Putamen (tissue), 1 donor: ENCODE measurements at regions not wholly inside any gene's neighbourhood (a gene's known extent, or its start where the extent isn't known, plus 50 kb on each side); places are given as distances from the start of the nearest gene placed in this dataset.
"Not testable (repeated sequence)": the region's sequence is repeated elsewhere in the genome, so short reads cannot be mapped to it uniquely, and the experiment has no call there.

Experiments
- DNase-seq: peaks from one replicate; pipeline ENCODE4 v3.0.0-alpha.2; 2016; ENCODE audit warnings: low spot score

GRCh38 chr11:19433367-19433766, 192.6 kb upstream of the E2F8 start:
- DNase-seq, result no peak

GRCh38 chr11:19432370-19433061, 191.8 kb upstream of the E2F8 start:
- no peak for DNase-seq

- DNase-seq, result no peak
These were observed 190.1 kb upstream of the E2F8 start for GRCh38 chr11:19430754-19431398.

DNA sequence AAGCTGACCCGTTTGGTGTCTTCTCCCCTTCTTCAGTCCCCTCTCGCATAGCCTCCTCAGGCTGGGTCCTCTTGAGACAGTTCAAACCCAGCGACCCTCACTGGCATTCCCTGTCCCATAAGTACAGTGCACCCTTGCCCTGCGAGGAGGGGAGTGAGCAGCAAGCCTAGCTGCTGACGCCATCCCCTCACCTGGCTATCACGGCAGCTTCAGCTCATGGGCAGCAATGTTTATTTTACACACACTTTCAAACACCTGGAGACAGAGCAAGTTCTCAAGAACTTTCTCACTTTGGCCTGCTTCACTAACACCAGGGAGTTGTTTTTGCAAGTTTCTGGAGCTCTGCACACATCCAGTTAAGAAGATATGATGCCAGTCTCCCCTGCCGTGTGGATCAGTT, 189.6 kb upstream of the E2F8 start:
- DNase-seq, result no peak

DNA sequence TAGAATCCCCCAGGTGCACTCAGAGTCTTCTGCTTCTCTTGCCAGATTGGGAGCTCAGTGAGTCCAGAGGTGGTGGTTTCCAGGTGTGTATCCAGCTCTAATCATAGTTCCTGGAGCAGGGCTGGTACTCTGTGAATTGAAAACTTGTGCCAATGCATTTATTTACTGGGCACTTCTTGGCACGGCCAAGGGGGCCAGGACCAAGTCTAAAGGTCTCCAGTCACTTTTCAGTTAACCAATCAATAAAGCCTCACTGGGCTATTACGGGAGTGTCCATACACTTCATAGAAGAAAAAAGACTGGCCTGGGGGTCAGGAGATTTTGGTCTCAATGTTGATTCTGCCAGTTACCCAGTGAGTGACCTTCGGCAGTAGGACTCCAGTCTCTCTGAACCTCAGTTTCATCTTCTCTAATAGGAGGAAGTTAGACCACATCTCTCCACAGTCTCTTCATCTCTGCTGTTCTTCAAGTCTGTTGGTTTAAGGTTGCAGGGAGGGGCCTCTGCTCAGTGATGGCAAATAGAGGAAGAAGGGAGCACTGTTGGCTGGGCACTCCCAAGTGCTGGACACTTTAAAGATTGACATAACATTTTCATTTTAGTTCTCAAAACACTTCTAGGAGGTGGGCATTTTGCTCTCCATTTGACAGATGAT, 188.5 kb upstream of the E2F8 start:
- DNase-seq, result no peak

DNA sequence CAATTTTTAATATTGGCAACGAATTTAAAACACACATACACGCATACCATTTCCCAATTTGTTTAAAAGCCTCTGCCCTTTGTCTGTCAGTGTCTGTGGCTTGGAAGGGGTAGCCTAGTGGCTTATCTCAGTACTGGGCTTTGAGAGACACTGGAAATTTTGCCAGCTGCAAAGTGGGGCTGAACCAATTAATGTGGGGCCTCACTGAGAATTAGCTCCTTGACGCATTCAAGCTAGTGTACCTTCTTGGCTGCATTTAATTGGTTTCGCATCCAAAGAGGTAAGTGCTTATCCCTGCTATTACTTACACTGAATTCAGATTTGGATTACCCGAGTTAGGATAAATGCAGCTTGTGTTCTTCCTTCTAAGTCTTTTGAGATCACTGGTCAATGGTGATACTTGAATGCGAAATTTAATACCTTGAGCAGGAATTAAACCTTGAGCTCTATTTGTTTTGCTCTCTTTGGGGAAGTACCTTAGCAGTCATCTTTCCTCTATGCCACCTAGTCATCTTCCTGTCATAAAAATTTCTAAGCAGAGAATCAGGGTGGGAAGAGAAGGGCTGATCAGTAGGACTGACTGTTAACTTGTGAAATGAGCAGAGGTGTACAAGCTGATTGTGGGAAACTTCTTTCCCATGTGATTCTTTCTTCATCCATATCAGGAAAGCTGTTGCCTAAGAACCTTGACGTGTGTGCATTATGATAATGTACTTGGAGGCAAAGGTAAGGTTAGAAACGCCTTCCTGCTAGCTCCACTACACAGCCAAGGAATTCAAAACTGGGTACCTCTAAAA, 187.7 kb upstream of the E2F8 start:
- no peak for DNase-seq

DNA sequence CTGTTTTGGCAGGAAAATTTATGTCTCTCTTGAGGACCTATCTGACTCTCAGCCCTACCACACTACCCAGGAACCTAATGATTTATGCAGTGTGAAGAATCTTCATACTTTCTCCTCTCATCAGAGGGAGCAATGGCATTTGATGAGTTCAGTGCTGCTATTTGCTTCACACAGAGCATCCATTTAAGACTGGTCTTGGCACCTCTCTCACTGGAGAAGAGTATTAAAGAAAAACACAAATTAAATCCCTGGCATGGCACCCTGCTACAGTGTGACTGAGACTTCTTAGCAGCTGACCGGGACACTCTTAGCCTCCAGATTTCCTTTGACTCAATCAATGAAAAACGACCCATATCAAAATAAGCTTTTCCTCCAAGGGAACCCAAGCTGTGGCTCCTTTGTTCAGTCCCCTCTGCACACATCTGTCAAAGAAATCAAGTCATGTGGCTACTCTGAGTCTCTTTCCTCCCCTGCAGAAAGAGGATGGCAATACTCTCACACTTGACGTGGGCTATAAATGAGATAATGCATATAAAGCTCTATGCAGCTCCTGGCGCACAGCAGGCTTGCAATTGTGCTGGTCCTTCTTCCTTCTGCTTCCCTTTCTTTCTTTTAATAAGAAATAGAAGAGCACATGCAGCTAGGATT, 186.1 kb upstream of the E2F8 start:
- no peak for DNase-seq

GRCh38 chr11:19426011-19426755, 185.4 kb upstream of the E2F8 start:
- DNase-seq, result no peak

- no peak for DNase-seq
These were observed 181.5 kb upstream of the E2F8 start for GRCh38 chr11:19422276-19422675.

DNA sequence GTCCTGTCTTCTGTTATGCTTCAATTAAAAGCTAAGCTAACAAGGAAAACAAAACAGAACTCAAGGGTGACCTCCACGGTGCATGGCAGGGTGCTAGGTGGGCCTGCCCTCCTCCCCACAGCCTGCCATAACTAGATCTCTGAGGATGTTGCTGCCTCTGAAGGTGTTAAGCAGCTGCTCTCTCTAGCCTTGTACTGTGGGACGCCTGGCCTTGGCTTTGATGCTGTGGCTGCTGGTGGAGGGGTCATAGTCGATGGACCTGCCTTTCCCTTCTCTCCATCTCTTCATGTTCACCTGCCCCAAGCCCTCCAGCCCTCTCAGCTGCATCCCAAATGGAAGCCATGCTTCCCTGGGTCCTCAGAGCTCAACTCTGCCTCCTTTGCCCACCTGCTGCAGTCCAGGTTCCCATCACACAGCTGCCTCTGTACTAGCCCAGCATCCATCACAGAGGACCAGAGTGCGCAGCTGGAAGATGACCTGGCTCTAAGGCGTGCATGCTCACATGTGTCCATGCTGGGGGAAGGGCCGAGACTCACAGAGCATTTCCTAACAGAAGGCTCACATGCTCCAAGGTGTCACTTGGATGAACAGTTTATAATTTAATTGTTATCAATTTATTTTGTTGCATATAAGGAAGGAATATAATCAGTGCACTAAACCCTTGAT, 180.3 kb upstream of the E2F8 start:
- DNase-seq, result no peak

GRCh38 chr11:19419808-19420207, 179.1 kb upstream of the E2F8 start:
- DNase-seq, result no peak

DNA sequence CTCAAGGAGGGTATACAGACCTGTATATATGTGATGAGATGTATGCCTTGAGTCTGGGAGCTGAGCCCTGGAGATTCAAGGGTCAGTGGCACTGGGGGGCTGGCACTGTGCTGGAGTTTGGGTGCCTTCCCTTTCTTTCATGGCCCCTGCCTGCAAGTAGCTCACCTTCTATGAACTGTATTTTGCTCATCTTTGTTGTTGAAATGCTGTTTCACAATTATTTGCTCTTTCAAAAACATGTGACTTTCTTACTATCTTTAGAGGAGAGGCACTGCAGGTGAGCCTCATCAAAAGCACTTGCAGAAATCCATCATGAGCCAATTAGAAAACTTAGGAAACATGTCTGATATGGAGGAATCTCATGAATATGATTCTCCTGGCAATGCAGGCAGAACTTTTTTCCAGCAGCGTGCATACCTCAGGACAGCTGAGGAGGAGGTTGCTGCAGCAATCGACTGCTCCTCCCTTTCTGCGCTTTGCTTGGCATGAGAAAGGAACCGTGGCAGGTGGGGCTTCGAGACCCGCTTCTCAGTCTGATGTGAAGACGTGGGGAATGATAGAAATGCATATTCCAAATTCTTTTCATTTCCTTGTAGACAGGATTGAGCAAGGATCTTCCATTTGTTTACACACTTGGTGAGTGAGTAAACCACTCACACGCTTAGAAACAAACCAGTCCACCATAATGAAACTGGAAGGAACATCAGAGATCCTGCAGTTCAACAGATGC, 178.4 kb upstream of the E2F8 start:
- DNase-seq, result no peak

DNA sequence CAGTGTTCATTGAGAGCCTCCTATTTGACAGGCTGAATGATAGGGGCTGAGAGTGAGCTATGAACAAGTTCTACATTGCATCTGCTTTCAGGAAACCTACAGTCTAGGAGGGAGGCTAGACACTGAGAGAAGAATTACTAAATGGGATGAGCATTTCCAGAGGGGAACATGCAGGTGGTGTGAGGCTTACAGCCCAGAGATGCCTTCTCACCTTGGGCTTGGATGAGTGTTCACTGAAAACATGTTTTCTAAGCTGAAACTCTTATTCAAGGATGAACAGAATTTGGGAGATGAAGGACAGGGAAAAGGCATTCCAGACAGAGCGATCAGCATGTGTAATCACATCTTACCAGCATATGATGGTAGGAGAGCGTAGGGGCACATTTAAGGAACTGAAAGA, 177.5 kb upstream of the E2F8 start:
- no peak for DNase-seq

- DNase-seq, result not testable (repeated sequence)
These were observed 171.3 kb upstream of the E2F8 start for GRCh38 chr11:19412070-19412469.

GRCh38 chr11:19410032-19410431, 169.3 kb upstream of the E2F8 start:
- DNase-seq, result no peak

- DNase-seq, result no peak
These were observed 168.6 kb upstream of the E2F8 start for GRCh38 chr11:19409307-19409706.

DNA sequence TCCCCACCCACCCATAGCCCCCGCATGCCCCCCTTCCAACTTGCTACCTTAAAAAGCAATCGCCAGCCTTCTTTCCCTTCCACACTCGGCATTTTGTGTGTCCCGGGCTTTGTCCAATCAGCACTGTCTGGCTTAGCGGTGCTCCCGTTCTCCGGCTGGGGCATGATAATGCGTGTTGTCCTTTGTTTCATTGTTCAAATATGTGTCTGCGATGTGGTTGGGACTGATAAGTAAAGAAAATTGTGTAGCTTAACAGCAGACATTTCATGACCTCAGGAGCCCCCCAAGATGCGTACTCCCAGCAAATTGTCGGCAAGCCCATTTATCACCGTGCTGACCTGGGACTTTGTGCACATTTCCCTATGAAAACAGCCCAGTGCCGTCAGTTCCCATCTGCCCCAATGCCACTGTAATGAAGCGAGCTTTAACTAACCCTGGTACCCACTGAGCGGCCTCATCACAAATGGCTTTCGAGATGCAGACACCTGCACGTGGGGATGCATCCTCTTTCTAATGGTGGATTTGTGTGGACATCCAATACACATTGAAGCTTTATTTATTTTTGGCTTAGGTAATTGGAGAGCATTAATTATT, 167.0 kb upstream of the E2F8 start:
- no peak for DNase-seq

DNA sequence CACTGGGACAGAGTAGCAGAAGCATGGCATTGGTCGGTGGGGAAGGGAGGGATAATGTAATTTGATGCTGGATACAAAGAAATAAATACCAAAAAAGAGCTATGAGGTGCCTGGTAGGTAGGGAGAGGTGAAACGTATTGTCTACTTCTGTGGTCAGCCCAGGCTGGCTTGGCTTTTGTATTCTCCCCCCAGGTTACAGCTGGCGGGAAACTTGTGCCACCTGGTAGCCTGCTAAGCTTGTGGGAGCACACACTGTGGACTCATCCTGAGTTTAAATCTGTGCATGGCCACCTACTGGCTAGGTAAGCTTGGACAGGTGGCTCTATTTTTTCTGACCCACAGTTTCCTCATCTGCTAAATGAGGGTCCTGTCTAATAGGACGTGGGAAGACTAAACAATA, 165.2 kb upstream of the E2F8 start:
- no peak for DNase-seq

DNA sequence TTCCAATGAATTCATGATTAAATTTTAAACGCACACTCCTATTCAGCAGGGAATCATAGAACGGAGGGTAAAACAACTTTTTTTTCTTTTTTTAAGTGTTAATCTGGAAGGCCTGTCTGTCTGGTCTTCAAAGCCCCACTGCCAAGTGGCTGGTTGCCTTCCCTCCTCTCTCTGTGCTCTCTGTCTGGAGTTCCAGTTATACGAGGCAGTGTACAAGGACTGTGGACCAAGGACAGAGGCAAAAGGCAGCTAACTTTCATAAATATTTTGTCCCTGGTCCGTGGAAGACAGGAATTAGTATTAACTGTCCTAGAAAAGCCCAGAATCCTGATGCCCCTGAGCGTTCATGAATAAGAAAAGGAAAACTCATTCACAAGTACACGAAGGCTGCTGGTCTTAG, 164.0 kb upstream of the E2F8 start:
- DNase-seq, result no peak
